GM23338 (cell line): ENCODE measurements at regions not wholly inside any gene's neighbourhood (a gene's known extent, or its start where the extent isn't known, plus 50 kb on each side); places are given as distances from the start of the nearest gene placed in this dataset.

Experiments
- ATAC-seq: fragments of 200-7000 bp; cut with Tn5 transposase; 3 replicates; pipeline ENCODE4 v1.9.1; 2020
- DNase-seq: peaks from one replicate; pipeline ENCODE4 v3.0.0-alpha.2; 2015; ENCODE audit warnings: low spot score
- H2AFZ ChIP-seq: fragments of 200-600 bp; sonication (generic); 2 replicates; pipeline ENCODE4 v1.8.0; 2016; ENCODE audit warnings: antibody characterized with exemption, mild to moderate bottlenecking, moderate library complexity
- H3F3A ChIP-seq: fragments of 200-600 bp; sonication (generic); replicated peaks from 2 replicates; pipeline ENCODE4 v1.8.0; 2017; ENCODE audit warnings: antibody characterized with exemption, mixed run types, low read depth
- H3K27ac ChIP-seq: fragments of 200-600 bp; sonication (generic); 2 replicates; pipeline ENCODE4 v1.6.1; 2016; ENCODE audit warnings: low read depth
- H3K27me3 ChIP-seq: fragments of 200-600 bp; sonication (generic); 2 replicates; pipeline ENCODE4 v1.8.0; 2016; ENCODE audit warnings: mild to moderate bottlenecking, mixed run types, moderate library complexity; ENCODE audit not compliant: insufficient read depth
- H3K36me3 ChIP-seq: fragments of 200-600 bp; sonication (generic); 2 replicates; pipeline ENCODE4 v1.8.0; 2016; ENCODE audit warnings: mild to moderate bottlenecking; ENCODE audit not compliant: insufficient read depth
- H3K4me1 ChIP-seq: fragments of 200-600 bp; sonication (generic); 2 replicates; pipeline ENCODE4 v1.8.0; 2016; ENCODE audit warnings: mild to moderate bottlenecking, moderate library complexity; ENCODE audit not compliant: insufficient read depth
- H3K4me2 ChIP-seq: fragments of 200-600 bp; sonication (generic); 2 replicates; pipeline ENCODE4 v1.7.1; 2017; ENCODE audit warnings: mixed run types
- H3K4me3 ChIP-seq: fragments of 200-600 bp; sonication (generic); 2 replicates; pipeline ENCODE4 v1.6.1; 2016; ENCODE audit warnings: mixed run types
- H3K79me2 ChIP-seq: fragments of 200-600 bp; sonication (generic); replicated peaks from 2 replicates; pipeline ENCODE4 v1.8.0; 2017; ENCODE audit warnings: mild to moderate bottlenecking; ENCODE audit not compliant: insufficient read depth
- H3K9me2 ChIP-seq: fragments of 200-600 bp; sonication (generic); 2 replicates; pipeline ENCODE4 v1.8.0; 2017; ENCODE audit not compliant: insufficient read depth
- H4K20me1 ChIP-seq: fragments of 200-600 bp; sonication (generic); replicated peaks from 2 replicates; pipeline ENCODE4 v1.8.0; 2017; ENCODE audit warnings: mild to moderate bottlenecking; ENCODE audit not compliant: insufficient read depth
- H3K27ac Mint-ChIP-seq: 2 replicates; pipeline ENCODE4 v1.8.0; 2020; ENCODE audit warnings: inconsistent platforms, mild to moderate bottlenecking, moderate library complexity, mixed read lengths
- H3K27me3 Mint-ChIP-seq: 3 replicates; pipeline ENCODE4 v1.8.0; 2022; ENCODE audit warnings: low read depth, mild to moderate bottlenecking, moderate library complexity, mixed read lengths, inconsistent platforms; ENCODE audit not compliant: insufficient read depth, poor library complexity
- H3K36me3 Mint-ChIP-seq: 3 replicates; pipeline ENCODE4 v1.8.0; 2021; ENCODE audit warnings: low read depth, mild to moderate bottlenecking, inconsistent platforms, moderate library complexity, mixed read lengths
- H3K4me1 Mint-ChIP-seq: 3 replicates; pipeline ENCODE4 v1.8.0; 2020; ENCODE audit warnings: mild to moderate bottlenecking, inconsistent platforms, mixed read lengths
- H3K4me3 Mint-ChIP-seq: 3 replicates; pipeline ENCODE4 v1.8.0; 2021; ENCODE audit warnings: moderate library complexity, mild to moderate bottlenecking, inconsistent platforms, mixed read lengths
- H3K9me3 Mint-ChIP-seq: 3 replicates; pipeline ENCODE4 v1.8.0; 2020; ENCODE audit warnings: moderate library complexity, mild to moderate bottlenecking, inconsistent platforms, mixed read lengths
- EZH2 ChIP-seq: fragments of 200-600 bp; sonication (generic); IDR thresholded peaks from one replicate; pipeline ENCODE4 v1.8.0; 2017; ENCODE audit warnings: antibody characterized with exemption, mild to moderate bottlenecking, low read depth; ENCODE audit not compliant: unreplicated experiment
- ZNF114 ChIP-seq: fragments of 250-450 bp; sonication (Bioruptor Pico); IDR thresholded peaks from 2 replicates; pipeline ENCODE4 v1.5.0; 2020; ENCODE audit warnings: mild to moderate bottlenecking, moderate library complexity
- TF ChIP-seq, protein P1 (sequence below): fragments of 250-450 bp; sonication (Bioruptor Pico); IDR thresholded peaks from 2 replicates; pipeline ENCODE4 v1.5.0; 2020; ENCODE audit warnings: mild to moderate bottlenecking, moderate library complexity

DNA sequence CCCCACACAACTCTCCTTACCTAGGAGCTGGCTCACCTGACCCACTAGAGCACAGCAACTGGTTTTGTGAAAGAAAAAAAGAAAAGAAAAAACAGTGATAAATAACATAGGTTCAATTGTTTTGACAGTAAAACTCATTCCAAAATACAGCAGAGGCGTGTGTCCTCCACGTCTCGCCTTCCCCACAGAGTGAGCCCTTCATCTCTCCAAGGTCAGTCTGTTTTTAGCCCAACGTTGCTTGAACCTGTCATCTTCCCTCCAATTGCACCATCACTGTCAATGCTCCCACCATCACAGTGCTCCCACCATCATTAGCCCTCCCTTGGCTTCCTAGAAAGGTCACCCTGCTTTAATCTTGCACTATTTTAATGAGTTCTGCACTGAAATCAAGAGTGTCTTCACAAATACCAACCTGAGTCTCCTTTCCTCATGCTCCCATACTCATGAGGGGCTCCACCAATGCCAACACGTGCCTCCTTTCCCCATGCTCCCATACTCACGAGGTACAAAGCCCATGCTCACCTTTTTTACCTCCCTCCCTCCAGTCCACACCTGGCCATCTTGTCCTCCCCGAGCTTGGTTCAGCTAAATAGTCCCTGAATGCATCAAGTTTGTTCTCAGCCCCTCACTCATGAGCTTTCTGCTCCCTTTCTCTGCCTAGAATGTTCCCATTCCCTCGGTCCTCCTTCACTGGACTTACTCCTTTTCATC is 103.7 kb downstream of the IRS2 start (continued):
- TF ChIP-seq, protein P1, sequence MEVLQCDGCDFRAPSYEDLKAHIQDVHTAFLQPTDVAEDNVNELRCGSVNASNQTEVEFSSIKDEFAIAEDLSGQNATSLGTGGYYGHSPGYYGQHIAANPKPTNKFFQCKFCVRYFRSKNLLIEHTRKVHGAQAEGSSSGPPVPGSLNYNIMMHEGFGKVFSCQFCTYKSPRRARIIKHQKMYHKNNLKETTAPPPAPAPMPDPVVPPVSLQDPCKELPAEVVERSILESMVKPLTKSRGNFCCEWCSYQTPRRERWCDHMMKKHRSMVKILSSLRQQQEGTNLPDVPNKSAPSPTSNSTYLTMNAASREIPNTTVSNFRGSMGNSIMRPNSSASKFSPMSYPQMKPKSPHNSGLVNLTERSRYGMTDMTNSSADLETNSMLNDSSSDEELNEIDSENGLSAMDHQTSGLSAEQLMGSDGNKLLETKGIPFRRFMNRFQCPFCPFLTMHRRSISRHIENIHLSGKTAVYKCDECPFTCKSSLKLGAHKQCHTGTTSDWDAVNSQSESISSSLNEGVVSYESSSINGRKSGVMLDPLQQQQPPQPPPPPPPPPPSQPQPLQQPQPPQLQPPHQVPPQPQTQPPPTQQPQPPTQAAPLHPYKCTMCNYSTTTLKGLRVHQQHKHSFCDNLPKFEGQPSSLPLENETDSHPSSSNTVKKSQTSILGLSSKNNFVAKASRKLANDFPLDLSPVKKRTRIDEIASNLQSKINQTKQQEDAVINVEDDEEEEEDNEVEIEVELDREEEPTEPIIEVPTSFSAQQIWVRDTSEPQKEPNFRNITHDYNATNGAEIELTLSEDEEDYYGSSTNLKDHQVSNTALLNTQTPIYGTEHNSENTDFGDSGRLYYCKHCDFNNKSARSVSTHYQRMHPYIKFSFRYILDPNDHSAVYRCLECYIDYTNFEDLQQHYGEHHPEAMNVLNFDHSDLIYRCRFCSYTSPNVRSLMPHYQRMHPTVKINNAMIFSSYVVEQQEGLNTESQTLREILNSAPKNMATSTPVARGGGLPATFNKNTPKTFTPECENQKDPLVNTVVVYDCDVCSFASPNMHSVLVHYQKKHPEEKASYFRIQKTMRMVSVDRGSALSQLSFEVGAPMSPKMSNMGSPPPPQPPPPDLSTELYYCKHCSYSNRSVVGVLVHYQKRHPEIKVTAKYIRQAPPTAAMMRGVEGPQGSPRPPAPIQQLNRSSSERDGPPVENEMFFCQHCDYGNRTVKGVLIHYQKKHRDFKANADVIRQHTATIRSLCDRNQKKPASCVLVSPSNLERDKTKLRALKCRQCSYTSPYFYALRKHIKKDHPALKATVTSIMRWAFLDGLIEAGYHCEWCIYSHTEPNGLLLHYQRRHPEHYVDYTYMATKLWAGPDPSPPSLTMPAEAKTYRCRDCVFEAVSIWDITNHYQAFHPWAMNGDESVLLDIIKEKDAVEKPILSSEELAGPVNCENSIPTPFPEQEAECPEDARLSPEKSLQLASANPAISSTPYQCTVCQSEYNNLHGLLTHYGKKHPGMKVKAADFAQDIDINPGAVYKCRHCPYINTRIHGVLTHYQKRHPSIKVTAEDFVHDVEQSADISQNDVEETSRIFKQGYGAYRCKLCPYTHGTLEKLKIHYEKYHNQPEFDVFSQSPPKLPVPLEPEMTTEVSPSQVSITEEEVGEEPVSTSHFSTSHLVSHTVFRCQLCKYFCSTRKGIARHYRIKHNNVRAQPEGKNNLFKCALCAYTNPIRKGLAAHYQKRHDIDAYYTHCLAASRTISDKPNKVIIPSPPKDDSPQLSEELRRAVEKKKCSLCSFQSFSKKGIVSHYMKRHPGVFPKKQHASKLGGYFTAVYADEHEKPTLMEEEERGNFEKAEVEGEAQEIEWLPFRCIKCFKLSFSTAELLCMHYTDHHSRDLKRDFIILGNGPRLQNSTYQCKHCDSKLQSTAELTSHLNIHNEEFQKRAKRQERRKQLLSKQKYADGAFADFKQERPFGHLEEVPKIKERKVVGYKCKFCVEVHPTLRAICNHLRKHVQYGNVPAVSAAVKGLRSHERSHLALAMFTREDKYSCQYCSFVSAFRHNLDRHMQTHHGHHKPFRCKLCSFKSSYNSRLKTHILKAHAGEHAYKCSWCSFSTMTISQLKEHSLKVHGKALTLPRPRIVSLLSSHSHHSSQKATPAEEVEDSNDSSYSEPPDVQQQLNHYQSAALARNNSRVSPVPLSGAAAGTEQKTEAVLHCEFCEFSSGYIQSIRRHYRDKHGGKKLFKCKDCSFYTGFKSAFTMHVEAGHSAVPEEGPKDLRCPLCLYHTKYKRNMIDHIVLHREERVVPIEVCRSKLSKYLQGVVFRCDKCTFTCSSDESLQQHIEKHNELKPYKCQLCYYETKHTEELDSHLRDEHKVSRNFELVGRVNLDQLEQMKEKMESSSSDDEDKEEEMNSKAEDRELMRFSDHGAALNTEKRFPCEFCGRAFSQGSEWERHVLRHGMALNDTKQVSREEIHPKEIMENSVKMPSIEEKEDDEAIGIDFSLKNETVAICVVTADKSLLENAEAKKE (CRISPR knock-in tag) = no peak

DNA sequence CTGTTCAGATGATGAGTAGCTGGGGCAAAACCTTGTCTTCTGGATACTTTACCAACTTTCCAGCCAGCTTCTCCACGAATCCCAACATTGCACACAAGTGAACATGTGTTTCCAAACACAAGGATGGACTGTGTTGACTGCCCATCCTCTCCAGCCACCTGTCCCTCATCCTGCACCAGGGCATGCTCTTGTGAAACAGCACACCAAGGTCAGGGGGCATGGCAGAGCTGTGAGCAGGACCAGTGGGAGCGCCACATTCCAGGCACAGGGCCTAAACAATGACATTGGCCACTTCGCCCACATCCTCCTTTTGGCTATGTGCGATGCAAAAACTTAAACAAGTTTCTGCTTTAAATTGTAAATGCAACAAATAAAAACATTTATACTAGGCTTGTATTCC is 105.5 kb downstream of the IRS2 start:
- peaks cover 1% of the 10 kb centered on the region for H3K27me3 Mint-ChIP-seq
- H3K36me3 Mint-ChIP-seq = no peaks in the 10 kb centered on the region
- no peak overlapping the region for H3K4me3 Mint-ChIP-seq
- Histone ChIP-seq H3K9me2 (0 out of 2 replicates have a peak, but pooled peaks cover 4% of the 10 kb centered on the region), H3K27ac (no peak overlapping the region), H3K79me2 (no peaks in the 10 kb centered on the region), H4K20me1 (no peaks in the 10 kb centered on the region), H2AFZ (no peak overlapping the region), H3K4me3 (no peak overlapping the region), H3K4me2 (no peak overlapping the region), H3K27me3 (no peaks in the 10 kb centered on the region), H3F3A (no peaks in the 10 kb centered on the region), H3K36me3 (no peaks in the 10 kb centered on the region), H3K4me1 (no peaks in the 10 kb centered on the region)
- DNase-seq = no peak
- no peak overlapping the region for H3K27ac Mint-ChIP-seq
- ATAC-seq = no peak
- peaks cover 24% of the 10 kb centered on the region for H3K4me1 Mint-ChIP-seq
- no peaks in the 10 kb centered on the region for H3K9me3 Mint-ChIP-seq
- no peak for TF ChIP-seq ZNF114 (CRISPR knock-in tag)
- no peak for TF ChIP-seq EZH2

DNA sequence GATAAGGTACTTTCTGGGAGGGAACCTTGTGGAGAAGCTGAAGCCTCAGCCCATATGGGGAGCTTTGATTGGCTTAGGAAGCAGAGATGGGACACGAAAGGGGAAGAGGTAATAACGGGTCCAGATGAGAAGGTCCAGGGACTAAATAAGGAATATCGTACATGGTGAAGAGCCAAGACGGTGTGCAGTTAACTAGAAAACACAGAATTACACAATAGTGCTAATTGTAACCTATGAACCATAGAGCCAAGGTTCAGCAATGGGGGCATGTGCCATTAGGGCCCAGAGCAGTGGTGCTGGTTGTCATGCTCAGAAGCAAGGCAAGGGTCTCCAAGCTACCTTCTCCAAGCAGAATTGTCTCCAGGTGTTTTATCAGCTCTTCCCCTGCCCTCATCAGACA is 106.1 kb downstream of the IRS2 start:
- no peaks in the 10 kb centered on the region for H3K27me3 ChIP-seq
- no peak overlapping the region for H3K27ac ChIP-seq
- Mint-ChIP-seq H3K27me3 (peaks cover 1% of the 10 kb centered on the region), H3K27ac (no peak overlapping the region), H3K4me1 (peaks cover 19% of the 10 kb centered on the region), H3K36me3 (no peaks in the 10 kb centered on the region), H3K9me3 (no peaks in the 10 kb centered on the region), H3K4me3 (no peak overlapping the region)
- H3K36me3 ChIP-seq = no peaks in the 10 kb centered on the region
- H4K20me1 ChIP-seq = no peaks in the 10 kb centered on the region
- DNase-seq = no peak
- 0 out of 2 replicates have a peak, but pooled peaks cover 4% of the 10 kb centered on the region for H3K9me2 ChIP-seq
- no peak overlapping the region for H3K4me2 ChIP-seq
- H2AFZ ChIP-seq = no peak overlapping the region
- H3K4me3 ChIP-seq = no peak overlapping the region
- H3F3A ChIP-seq = no peaks in the 10 kb centered on the region
- H3K4me1 ChIP-seq = no peaks in the 10 kb centered on the region
- no peak for ATAC-seq
- H3K79me2 ChIP-seq = no peaks in the 10 kb centered on the region
- TF ChIP-seq, protein P1 (CRISPR knock-in tag) = no peak
